Upper lobe of left lung (tissue), 4 donors: ENCODE measurements at regions not wholly inside any gene's neighbourhood (a gene's known extent, or its start where the extent isn't known, plus 50 kb on each side); places are given as distances from the start of the nearest gene placed in this dataset.

Experiments used
- CTCF ChIP-seq, 6 experiments: fragments of 450-650 bp in 4 of 6; fragments of 200-600 bp in 2 of 6; sonication (generic) in 2 of 6; IDR thresholded peaks; one replicate each; pipeline ENCODE4 v1.5.1; 2016 to 2019; ENCODE audit warnings: antibody characterized with exemption in 6 of 6
- EP300 ChIP-seq, 4 donors: sonication (generic); formaldehyde crosslinking; IDR thresholded peaks; one replicate each; pipeline ENCODE4 v1.5.1; 2017; ENCODE audit warnings: antibody characterized with exemption in 4 of 4, control low read depth in 2 of 4
- POLR2A ChIP-seq, 4 donors: fragments of 450-650 bp; IDR thresholded peaks; one replicate each; pipeline ENCODE4 v1.5.1; 2016 to 2017; ENCODE audit warnings: antibody characterized with exemption in 4 of 4, mild to moderate bottlenecking in 2 of 4
- POLR2AphosphoS5 ChIP-seq, 2 donors: sonication (generic); formaldehyde crosslinking; IDR thresholded peaks; one replicate each; pipeline ENCODE4 v1.5.1; 2017; ENCODE audit warnings: antibody characterized with exemption in 2 of 2

- TF ChIP-seq POLR2AphosphoS5 (IDR thresholded peaks at IDR 0.05) (no peak), CTCF (IDR thresholded peaks at IDR 0.05) (no peak), POLR2A (IDR thresholded peaks at IDR 0.05) (no peak), EP300 (IDR thresholded peaks at IDR 0.05) (no peak)
These were observed 76.4 kb upstream of the TAPT1 start for GRCh38 chr4:16302648-16303047.
